ENCODE measurements at regions not wholly inside any gene's neighbourhood (a gene's known extent, or its start where the extent isn't known, plus 50 kb on each side); places are given as distances from the start of the nearest gene placed in this dataset.

- TF ChIP-seq CTCF (IDR thresholded peaks at IDR 0.05; ENCODE audit: low read depth, low read length) (no peak), MYC (IDR thresholded peaks at IDR 0.05; ENCODE audit: low read depth, low read length) (no peak), POLR2A (IDR thresholded peaks at IDR 0.05; ENCODE audit: extremely low read depth, insufficient read length) (no peak), MAX (IDR thresholded peaks at IDR 0.05; ENCODE audit: low read depth, low read length) (no peak)
- H3K4me3 ChIP-seq (ENCODE audit: low read depth, low read length): no peak overlapping the region
- no peak for DNase-seq (ENCODE audit: low read depth)
Observed at GRCh38 chr18:45174629-45175136, 440.6 kb upstream of the SLC14A2 start.

- TF ChIP-seq MAX (IDR thresholded peaks at IDR 0.05; ENCODE audit: low read depth, low read length) (no peak), CTCF (IDR thresholded peaks at IDR 0.05; ENCODE audit: low read depth, low read length) (no peak), POLR2A (IDR thresholded peaks at IDR 0.05; ENCODE audit: extremely low read depth, insufficient read length) (no peak), MYC (IDR thresholded peaks at IDR 0.05; ENCODE audit: low read depth, low read length) (no peak)
- no peak overlapping the region for H3K4me3 ChIP-seq (ENCODE audit: low read depth, low read length)
- no peak for DNase-seq (ENCODE audit: low read depth)
Observed at GRCh38 chr18:45175511-45175910, 439.8 kb upstream of the SLC14A2 start.

- no peak overlapping the region for H3K4me3 ChIP-seq (ENCODE audit: low read depth, low read length)
- TF ChIP-seq POLR2A (IDR thresholded peaks at IDR 0.05; ENCODE audit: extremely low read depth, insufficient read length) (no peak), MYC (IDR thresholded peaks at IDR 0.05; ENCODE audit: low read depth, low read length) (no peak), CTCF (IDR thresholded peaks at IDR 0.05; ENCODE audit: low read depth, low read length) (no peak), MAX (IDR thresholded peaks at IDR 0.05; ENCODE audit: low read depth, low read length) (no peak)
- no peak for DNase-seq (ENCODE audit: low read depth)
Observed at GRCh38 chr18:45186832-45187231, 428.4 kb upstream of the SLC14A2 start.

GRCh38 chr18:45191795-45192194 is 423.5 kb upstream of the SLC14A2 start:
- DNase-seq (ENCODE audit: low read depth): no peak
- H3K4me3 ChIP-seq (ENCODE audit: low read depth, low read length): no peak overlapping the region
- TF ChIP-seq MAX (IDR thresholded peaks at IDR 0.05; ENCODE audit: low read depth, low read length): no peak
- TF ChIP-seq CTCF (IDR thresholded peaks at IDR 0.05; ENCODE audit: low read depth, low read length): no peak
- no peak for TF ChIP-seq POLR2A (IDR thresholded peaks at IDR 0.05; ENCODE audit: extremely low read depth, insufficient read length)
- no peak for TF ChIP-seq MYC (IDR thresholded peaks at IDR 0.05; ENCODE audit: low read depth, low read length)

GRCh38 chr18:45197526-45197970 is 417.7 kb upstream of the SLC14A2 start:
- H3K4me3 ChIP-seq (ENCODE audit: low read depth, low read length): no peak overlapping the region
- no peak for TF ChIP-seq CTCF (IDR thresholded peaks at IDR 0.05; ENCODE audit: low read depth, low read length)
- TF ChIP-seq MYC (IDR thresholded peaks at IDR 0.05; ENCODE audit: low read depth, low read length): no peak
- no peak for TF ChIP-seq MAX (IDR thresholded peaks at IDR 0.05; ENCODE audit: low read depth, low read length)
- TF ChIP-seq POLR2A (IDR thresholded peaks at IDR 0.05; ENCODE audit: extremely low read depth, insufficient read length): no peak
- DNase-seq (ENCODE audit: low read depth): peak; percentile 49
